ENCODE measurements at regions not wholly inside any gene's neighbourhood (a gene's known extent, or its start where the extent isn't known, plus 50 kb on each side); places are given as distances from the start of the nearest gene placed in this dataset.

GRCh38 chr3:177928172-177928873, 607.9 kb upstream of the KCNMB2 start:
- H3K27ac ChIP-seq (ENCODE audit: low read length), result no peak overlapping the region

DNA sequence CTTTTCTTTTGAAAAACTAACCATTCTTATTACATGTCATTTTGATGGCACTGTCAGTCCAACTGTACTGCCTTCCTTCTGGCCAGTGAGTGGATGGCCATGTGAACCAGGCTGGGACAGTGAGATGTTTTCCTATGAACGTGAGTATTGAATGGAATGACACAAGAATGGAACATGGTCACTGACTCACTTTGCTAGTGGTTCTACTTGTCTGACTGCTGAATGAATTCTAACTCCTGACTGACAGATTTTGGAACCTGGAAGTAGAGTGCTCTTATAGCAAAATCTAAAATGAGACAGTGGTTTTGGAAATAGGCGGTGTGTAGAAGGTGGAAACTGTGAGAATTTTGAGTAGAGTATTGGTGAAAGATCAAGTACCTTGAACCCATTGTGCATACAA, 606.9 kb upstream of the KCNMB2 start:
- no peaks in the 10 kb centered on the region for H3K4me1 ChIP-seq (ENCODE audit: insufficient read depth, low read length)
- H3K9ac ChIP-seq (ENCODE audit: low read depth, low read length), result no peak overlapping the region
- H3K9me3 ChIP-seq (ENCODE audit: insufficient read depth, low read depth, low read length), result no peaks in the 10 kb centered on the region
- H3K4me3 ChIP-seq (ENCODE audit: low read length), result no peak overlapping the region
- H3K36me3 ChIP-seq (ENCODE audit: insufficient read depth, low read depth, low read length), result no peaks in the 10 kb centered on the region
- no peaks in the 10 kb centered on the region for H3K27me3 ChIP-seq (ENCODE audit: insufficient read depth, low read length)
- no peak overlapping the region for H3K27ac ChIP-seq (ENCODE audit: low read length)

More at GRCh38 chr3:177928172-177928873, 607.9 kb upstream of the KCNMB2 start:
- no peak overlapping the region for H3K4me3 ChIP-seq (ENCODE audit: low read length)
- no peaks in the 10 kb centered on the region for H3K27me3 ChIP-seq (ENCODE audit: insufficient read depth, low read length)
- no peaks in the 10 kb centered on the region for H3K4me1 ChIP-seq (ENCODE audit: insufficient read depth, low read length)
- no peak overlapping the region for H3K9ac ChIP-seq (ENCODE audit: low read depth, low read length)
- no peaks in the 10 kb centered on the region for H3K36me3 ChIP-seq (ENCODE audit: insufficient read depth, low read depth, low read length)
- H3K9me3 ChIP-seq (ENCODE audit: insufficient read depth, low read depth, low read length), result no peaks in the 10 kb centered on the region

- H3K27me3 ChIP-seq (ENCODE audit: insufficient read depth, low read length), result no peaks in the 10 kb centered on the region
- no peaks in the 10 kb centered on the region for H3K36me3 ChIP-seq (ENCODE audit: insufficient read depth, low read depth, low read length)
- no peak overlapping the region for H3K4me3 ChIP-seq (ENCODE audit: low read length)
- no peak overlapping the region for H3K27ac ChIP-seq (ENCODE audit: low read length)
- H3K9ac ChIP-seq (ENCODE audit: low read depth, low read length), result no peak overlapping the region
- H3K4me1 ChIP-seq (ENCODE audit: insufficient read depth, low read length), result no peaks in the 10 kb centered on the region
- H3K9me3 ChIP-seq (ENCODE audit: insufficient read depth, low read depth, low read length), result no peaks in the 10 kb centered on the region
Measured at GRCh38 chr3:177930771-177931170, 605.5 kb upstream of the KCNMB2 start.

- Histone ChIP-seq H3K27ac (ENCODE audit: low read length) (no peak overlapping the region), H3K9ac (ENCODE audit: low read depth, low read length) (no peak overlapping the region), H3K4me1 (ENCODE audit: insufficient read depth, low read length) (no peaks in the 10 kb centered on the region), H3K36me3 (ENCODE audit: insufficient read depth, low read depth, low read length) (no peaks in the 10 kb centered on the region), H3K4me3 (ENCODE audit: low read length) (no peak overlapping the region), H3K27me3 (ENCODE audit: insufficient read depth, low read length) (no peaks in the 10 kb centered on the region), H3K9me3 (ENCODE audit: insufficient read depth, low read depth, low read length) (no peaks in the 10 kb centered on the region)
Measured at GRCh38 chr3:177931346-177931745, 604.9 kb upstream of the KCNMB2 start.

GRCh38 chr3:177932346-177932745, 603.9 kb upstream of the KCNMB2 start:
- Histone ChIP-seq H3K4me3 (ENCODE audit: low read length) (no peak overlapping the region), H3K4me1 (ENCODE audit: insufficient read depth, low read length) (no peaks in the 10 kb centered on the region), H3K27ac (ENCODE audit: low read length) (no peak overlapping the region), H3K9ac (ENCODE audit: low read depth, low read length) (no peak overlapping the region), H3K27me3 (ENCODE audit: insufficient read depth, low read length) (no peaks in the 10 kb centered on the region), H3K36me3 (ENCODE audit: insufficient read depth, low read depth, low read length) (no peaks in the 10 kb centered on the region), H3K9me3 (ENCODE audit: insufficient read depth, low read depth, low read length) (no peaks in the 10 kb centered on the region)

- no peaks in the 10 kb centered on the region for H3K36me3 ChIP-seq (ENCODE audit: insufficient read depth, low read depth, low read length)
- H3K9ac ChIP-seq (ENCODE audit: low read depth, low read length), result no peak overlapping the region
- no peaks in the 10 kb centered on the region for H3K27me3 ChIP-seq (ENCODE audit: insufficient read depth, low read length)
- no peaks in the 10 kb centered on the region for H3K4me1 ChIP-seq (ENCODE audit: insufficient read depth, low read length)
- no peaks in the 10 kb centered on the region for H3K9me3 ChIP-seq (ENCODE audit: insufficient read depth, low read depth, low read length)
- no peak overlapping the region for H3K27ac ChIP-seq (ENCODE audit: low read length)
- H3K4me3 ChIP-seq (ENCODE audit: low read length), result no peak overlapping the region
Measured at GRCh38 chr3:177932750-177933660, 603.2 kb upstream of the KCNMB2 start.

GRCh38 chr3:177934001-177934891, 602.0 kb upstream of the KCNMB2 start:
- H3K9ac ChIP-seq (ENCODE audit: low read depth, low read length), result no peak overlapping the region
- no peak overlapping the region for H3K27ac ChIP-seq (ENCODE audit: low read length)
- H3K4me3 ChIP-seq (ENCODE audit: low read length), result no peak overlapping the region
- no peaks in the 10 kb centered on the region for H3K9me3 ChIP-seq (ENCODE audit: insufficient read depth, low read depth, low read length)
- no peaks in the 10 kb centered on the region for H3K36me3 ChIP-seq (ENCODE audit: insufficient read depth, low read depth, low read length)
- H3K27me3 ChIP-seq (ENCODE audit: insufficient read depth, low read length), result no peaks in the 10 kb centered on the region
- H3K4me1 ChIP-seq (ENCODE audit: insufficient read depth, low read length), result no peaks in the 10 kb centered on the region

- no peak overlapping the region for H3K27ac ChIP-seq (ENCODE audit: low read length)
- peaks cover 1% of the 10 kb centered on the region; the same call in 1 of the 2 replicates for H3K4me1 ChIP-seq (ENCODE audit: insufficient read depth, low read length)
- no peaks in the 10 kb centered on the region for H3K27me3 ChIP-seq (ENCODE audit: insufficient read depth, low read length)
- H3K9me3 ChIP-seq (ENCODE audit: insufficient read depth, low read depth, low read length), result no peaks in the 10 kb centered on the region
- H3K9ac ChIP-seq (ENCODE audit: low read depth, low read length), result no peak overlapping the region
- no peak overlapping the region for H3K4me3 ChIP-seq (ENCODE audit: low read length)
- H3K36me3 ChIP-seq (ENCODE audit: insufficient read depth, low read depth, low read length), result no peaks in the 10 kb centered on the region
Measured at GRCh38 chr3:177935047-177935446, 601.2 kb upstream of the KCNMB2 start.

DNA sequence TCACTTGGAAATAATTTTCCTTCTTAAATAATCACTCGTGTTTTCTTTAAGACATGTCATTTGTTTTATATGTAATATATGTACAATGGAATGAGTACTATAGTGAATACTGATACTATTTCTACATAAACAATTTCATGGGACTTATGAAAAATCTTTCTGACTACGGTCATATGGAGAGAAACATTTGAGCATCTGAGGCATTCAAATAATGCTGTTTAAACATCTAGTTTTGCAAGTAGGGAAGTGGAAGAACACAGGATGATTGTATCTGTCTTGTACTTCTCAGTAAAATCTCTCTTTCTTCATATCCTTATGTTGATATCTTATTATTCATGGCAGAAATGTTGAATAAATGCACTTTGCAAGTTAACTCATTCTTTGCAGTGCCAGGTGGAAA, 599.5 kb upstream of the KCNMB2 start:
- no peak overlapping the region for H3K27ac ChIP-seq (ENCODE audit: low read length)
- H3K4me1 ChIP-seq (ENCODE audit: insufficient read depth, low read length), result peaks cover 4% of the 10 kb centered on the region; the same call in 1 of the 2 replicates
- H3K27me3 ChIP-seq (ENCODE audit: insufficient read depth, low read length), result no peaks in the 10 kb centered on the region
- no peak overlapping the region for H3K4me3 ChIP-seq (ENCODE audit: low read length)
- no peaks in the 10 kb centered on the region for H3K9me3 ChIP-seq (ENCODE audit: insufficient read depth, low read depth, low read length)
- no peak overlapping the region for H3K9ac ChIP-seq (ENCODE audit: low read depth, low read length)
- H3K36me3 ChIP-seq (ENCODE audit: insufficient read depth, low read depth, low read length), result no peaks in the 10 kb centered on the region

- Histone ChIP-seq H3K4me3 (ENCODE audit: low read length) (no peak overlapping the region), H3K9me3 (ENCODE audit: insufficient read depth, low read depth, low read length) (no peaks in the 10 kb centered on the region), H3K27ac (ENCODE audit: low read length) (no peak overlapping the region), H3K27me3 (ENCODE audit: insufficient read depth, low read length) (no peaks in the 10 kb centered on the region), H3K4me1 (ENCODE audit: insufficient read depth, low read length) (peaks cover 12% of the 10 kb centered on the region; the same call in 1 of the 2 replicates), H3K9ac (ENCODE audit: low read depth, low read length) (no peak overlapping the region), H3K36me3 (ENCODE audit: insufficient read depth, low read depth, low read length) (no peaks in the 10 kb centered on the region)
Measured at GRCh38 chr3:177942911-177943310, 593.3 kb upstream of the KCNMB2 start.

DNA sequence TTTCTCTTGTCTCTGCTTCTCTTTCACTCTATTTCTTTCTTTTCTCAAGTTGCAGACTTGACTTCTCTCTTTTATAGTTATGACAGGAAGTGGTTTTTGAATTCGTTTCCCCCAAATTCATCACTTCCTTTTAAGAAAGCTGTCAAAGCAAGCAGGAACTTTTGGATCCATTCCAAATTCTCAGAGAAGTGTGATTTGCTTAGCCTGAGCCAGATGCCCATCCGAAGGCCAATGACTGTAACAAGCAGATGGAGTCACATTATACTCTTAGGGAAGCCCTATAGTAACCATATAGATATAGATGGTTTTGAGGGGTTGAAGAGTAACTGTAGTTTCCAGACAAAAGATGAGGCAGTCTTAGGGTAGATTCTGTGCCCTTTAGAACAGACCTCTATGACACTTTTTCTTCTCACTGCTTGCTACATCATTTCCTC, 592.0 kb upstream of the KCNMB2 start:
- Histone ChIP-seq H3K36me3 (ENCODE audit: insufficient read depth, low read depth, low read length) (no peaks in the 10 kb centered on the region), H3K27ac (ENCODE audit: low read length) (no peak overlapping the region), H3K4me1 (ENCODE audit: insufficient read depth, low read length) (peaks cover 12% of the 10 kb centered on the region; the same call in 1 of the 2 replicates), H3K4me3 (ENCODE audit: low read length) (no peak overlapping the region), H3K9ac (ENCODE audit: low read depth, low read length) (no peak overlapping the region), H3K27me3 (ENCODE audit: insufficient read depth, low read length) (no peaks in the 10 kb centered on the region), H3K9me3 (ENCODE audit: insufficient read depth, low read depth, low read length) (no peaks in the 10 kb centered on the region)
